Mesendoderm (in vitro differentiated cells): ENCODE measurements at regions not wholly inside any gene's neighbourhood (a gene's known extent, or its start where the extent isn't known, plus 50 kb on each side); places are given as distances from the start of the nearest gene placed in this dataset.

ENCODE experiments used
- DNase-seq: peaks from one replicate; pipeline ENCODE4 v3.0.0; 2013
- H2AK5ac ChIP-seq: 2 replicates; pipeline ENCODE4 v1.6.1; 2013; ENCODE audit warnings: low read length, inconsistent platforms
- H2BK120ac ChIP-seq: 2 replicates; pipeline ENCODE4 v1.6.1; 2013; ENCODE audit warnings: low read depth, mild to moderate bottlenecking, low read length, moderate library complexity, mixed read lengths
- H2BK15ac ChIP-seq: replicated peaks from 2 replicates; pipeline ENCODE4 v1.6.1; 2013; ENCODE audit warnings: low read depth, mild to moderate bottlenecking, moderate library complexity
- H2BK5ac ChIP-seq: 2 replicates; pipeline ENCODE4 v1.6.1; 2013; ENCODE audit warnings: low read length, inconsistent platforms
- H3K18ac ChIP-seq: 2 replicates; pipeline ENCODE4 v1.6.1; 2013; ENCODE audit warnings: mild to moderate bottlenecking, low read length, mixed read lengths
- H3K23ac ChIP-seq: one replicate; pipeline ENCODE4 v1.6.1; 2013; ENCODE audit warnings: low read length
- H3K27ac ChIP-seq: 2 replicates; pipeline ENCODE4 v1.5.1; 2013; ENCODE audit warnings: low read depth, mild to moderate bottlenecking, inconsistent platforms, low read length, moderate library complexity
- H3K27me3 ChIP-seq: 2 replicates; pipeline ENCODE4 v1.6.1; 2013; ENCODE audit warnings: low read length, control low read depth, mild to moderate bottlenecking, inconsistent platforms; ENCODE audit not compliant: insufficient read depth, poor library complexity
- H3K36me3 ChIP-seq: 2 replicates; pipeline ENCODE4 v1.6.1; 2013; ENCODE audit warnings: low read length, inconsistent platforms; ENCODE audit not compliant: control insufficient read depth, insufficient read depth
- H3K4ac ChIP-seq: one replicate; pipeline ENCODE4 v1.6.1; 2013; ENCODE audit warnings: low read depth, mild to moderate bottlenecking, low read length, moderate library complexity
- H3K4me1 ChIP-seq: 2 replicates; pipeline ENCODE4 v1.6.1; 2013; ENCODE audit warnings: low read depth, low read length, inconsistent platforms; ENCODE audit not compliant: control insufficient read depth
- H3K4me2 ChIP-seq: 2 replicates; pipeline ENCODE4 v1.6.1; 2013; ENCODE audit warnings: low read length
- H3K4me3 ChIP-seq: 2 replicates; pipeline ENCODE4 v1.5.1; 2013; ENCODE audit warnings: mild to moderate bottlenecking, low read length
- H3K56ac ChIP-seq: one replicate; pipeline ENCODE4 v1.6.1; 2013; ENCODE audit warnings: low read length
- H3K79me1 ChIP-seq: 2 replicates; pipeline ENCODE4 v1.6.1; 2013; ENCODE audit warnings: low read length, inconsistent platforms
- H3K79me2 ChIP-seq: 2 replicates; pipeline ENCODE4 v1.6.1; 2013; ENCODE audit warnings: mild to moderate bottlenecking, low read length; ENCODE audit not compliant: control insufficient read depth, insufficient read depth
- H3K9ac ChIP-seq: 2 replicates; pipeline ENCODE4 v1.6.1; 2013; ENCODE audit warnings: low read length, inconsistent platforms
- H4K5ac ChIP-seq: one replicate; pipeline ENCODE4 v1.6.1; 2013; ENCODE audit warnings: low read length
- H4K8ac ChIP-seq: one replicate; pipeline ENCODE4 v1.6.1; 2013; ENCODE audit warnings: low read depth, mild to moderate bottlenecking, control low read depth, low read length, moderate library complexity
- WGBS: extraction: QIAGEN DNeasy Blood & Tissue Kit; methylation state at CpG from one replicate; pipeline ENCODE4 v1.1.7; 2013; ENCODE audit warnings: low lambda C conversion rate, missing lambda C conversion rate; ENCODE audit not compliant: insufficient coverage; ENCODE audit errors: extremely low coverage; 5-methylcytosine and 5-hydroxymethylcytosine counted together

GRCh38 chr3:126277629-126278378 is 79.4 kb downstream of the KLF15 start:
- no peak overlapping the region for H3K56ac ChIP-seq
- H3K18ac ChIP-seq = no peak overlapping the region
- no CpG with 5 or more reads among the region's 8 CpGs for WGBS

GRCh38 chr3:126275620-126275904 is 81.6 kb downstream of the KLF15 start:
- Histone ChIP-seq H3K23ac (no peak overlapping the region), H4K8ac (no peak overlapping the region), H3K56ac (no peak overlapping the region), H3K9ac (no peak overlapping the region), H3K79me2 (no peaks in the 10 kb centered on the region), H3K18ac (no peak overlapping the region), H3K4me1 (no peaks in the 10 kb centered on the region), H4K5ac (no peak overlapping the region), H3K27ac (no peak overlapping the region), H3K79me1 (no peaks in the 10 kb centered on the region), H2AK5ac (no peak overlapping the region), H3K27me3 (no peaks in the 10 kb centered on the region), H3K36me3 (no peaks in the 10 kb centered on the region), H3K4ac (no peak overlapping the region), H3K4me2 (no peak overlapping the region), H2BK5ac (no peak overlapping the region), H2BK120ac (no peak overlapping the region), H3K4me3 (no peak overlapping the region), H2BK15ac (no peak overlapping the region)
- no peak for DNase-seq
- no CpG with 5 or more reads among the region's 2 CpGs for WGBS

More at GRCh38 chr3:126277629-126278378, 79.4 kb downstream of the KLF15 start:
- no peak for DNase-seq
- Histone ChIP-seq H3K4me2 (no peak overlapping the region), H2BK120ac (no peak overlapping the region), H3K4me1 (no peaks in the 10 kb centered on the region), H3K4ac (no peak overlapping the region), H2AK5ac (no peak overlapping the region), H3K36me3 (no peaks in the 10 kb centered on the region), H2BK5ac (no peak overlapping the region), H4K5ac (no peak overlapping the region), H3K79me2 (no peaks in the 10 kb centered on the region), H3K79me1 (no peaks in the 10 kb centered on the region), H2BK15ac (no peak overlapping the region), H3K23ac (no peak overlapping the region), H3K27ac (no peak overlapping the region), H3K9ac (no peak overlapping the region), H3K27me3 (no peaks in the 10 kb centered on the region), H4K8ac (no peak overlapping the region), H3K4me3 (no peak overlapping the region)

- H4K8ac ChIP-seq = no peak overlapping the region
- H3K4me3 ChIP-seq = no peak overlapping the region
- no peak overlapping the region for H2BK120ac ChIP-seq
- DNase-seq = no peak
- H3K79me2 ChIP-seq = no peaks in the 10 kb centered on the region
- H3K27me3 ChIP-seq = no peaks in the 10 kb centered on the region
- no peak overlapping the region for H3K27ac ChIP-seq
- no peak overlapping the region for H2AK5ac ChIP-seq
- no peak overlapping the region for H2BK5ac ChIP-seq
- no CpG with 5 or more reads among the region's 10 CpGs for WGBS
- no peak overlapping the region for H3K9ac ChIP-seq
- H3K4me2 ChIP-seq = no peak overlapping the region
- H3K56ac ChIP-seq = no peak overlapping the region
- no peaks in the 10 kb centered on the region for H3K79me1 ChIP-seq
- no peaks in the 10 kb centered on the region for H3K4me1 ChIP-seq
- H3K18ac ChIP-seq = no peak overlapping the region
- no peaks in the 10 kb centered on the region for H3K36me3 ChIP-seq
- no peak overlapping the region for H3K23ac ChIP-seq
- no peak overlapping the region for H3K4ac ChIP-seq
- no peak overlapping the region for H4K5ac ChIP-seq
- no peak overlapping the region for H2BK15ac ChIP-seq
Measured at GRCh38 chr3:126274735-126275619, 82.2 kb downstream of the KLF15 start.

GRCh38 chr3:126270145-126270811 is 86.9 kb downstream of the KLF15 start:
- no peak overlapping the region for H2AK5ac ChIP-seq
- no peak overlapping the region for H3K9ac ChIP-seq
- no peak overlapping the region for H3K4ac ChIP-seq
- H4K8ac ChIP-seq = no peak overlapping the region
- H2BK15ac ChIP-seq = no peak overlapping the region
- H2BK5ac ChIP-seq = no peak overlapping the region
- H4K5ac ChIP-seq = no peak overlapping the region
- H3K4me3 ChIP-seq = no peak overlapping the region
- no peak overlapping the region for H2BK120ac ChIP-seq
- H3K56ac ChIP-seq = no peak overlapping the region
- no peaks in the 10 kb centered on the region for H3K36me3 ChIP-seq
- H3K23ac ChIP-seq = no peak overlapping the region
- no CpG with 5 or more reads among the region's 9 CpGs for WGBS
- no peaks in the 10 kb centered on the region for H3K79me1 ChIP-seq
- no peak overlapping the region for H3K27ac ChIP-seq
- H3K4me2 ChIP-seq = no peak overlapping the region
- DNase-seq = no peak
- H3K79me2 ChIP-seq = no peaks in the 10 kb centered on the region
- no peak overlapping the region for H3K18ac ChIP-seq
- H3K27me3 ChIP-seq = no peaks in the 10 kb centered on the region
- no peaks in the 10 kb centered on the region for H3K4me1 ChIP-seq

GRCh38 chr3:126269354-126269753 is 87.9 kb downstream of the KLF15 start:
- Histone ChIP-seq H2BK120ac (no peak overlapping the region), H2BK5ac (no peak overlapping the region), H2BK15ac (no peak overlapping the region), H3K4me1 (no peaks in the 10 kb centered on the region), H3K56ac (no peak overlapping the region), H3K9ac (no peak overlapping the region), H2AK5ac (no peak overlapping the region), H3K23ac (no peak overlapping the region), H3K27ac (no peak overlapping the region), H3K18ac (no peak overlapping the region), H4K5ac (no peak overlapping the region), H3K36me3 (no peaks in the 10 kb centered on the region), H3K4me2 (no peak overlapping the region), H4K8ac (no peak overlapping the region), H3K79me1 (no peaks in the 10 kb centered on the region), H3K4ac (no peak overlapping the region), H3K27me3 (no peaks in the 10 kb centered on the region), H3K4me3 (no peak overlapping the region), H3K79me2 (no peaks in the 10 kb centered on the region)
- DNase-seq = no peak
- WGBS = no CpG with 5 or more reads among the region's 4 CpGs
